OCI-LY1 (cell line): ENCODE measurements at regions not wholly inside any gene's neighbourhood (a gene's known extent, or its start where the extent isn't known, plus 50 kb on each side); places are given as distances from the start of the nearest gene placed in this dataset.
"Not testable (repeated sequence)": the region's sequence is repeated elsewhere in the genome, so short reads cannot be mapped to it uniquely, and the experiment has no call there.

ENCODE experiments used
- H2AFZ ChIP-seq: fragments of 200-600 bp; sonication (generic), shearing (Covaris generic); 2 replicates; pipeline ENCODE4 v1.6.0; 2014; ENCODE audit warnings: antibody characterized with exemption, mild to moderate bottlenecking, low read length
- H3F3A ChIP-seq: fragments of 200-600 bp; sonication (generic), shearing (Covaris generic); 2 replicates; pipeline ENCODE4 v1.6.0; 2014; ENCODE audit warnings: mild to moderate bottlenecking, antibody characterized with exemption, low read length, moderate library complexity; ENCODE audit not compliant: insufficient read depth
- H3K27ac ChIP-seq: fragments of 200-600 bp; sonication (generic); 2 replicates; pipeline ENCODE4 v1.5.1; 2014; ENCODE audit warnings: low read length, mixed run types, mild to moderate bottlenecking, low read depth; ENCODE audit not compliant: poor library complexity, severe bottlenecking
- H3K27me3 ChIP-seq: fragments of 200-600 bp; sonication (generic); 2 replicates; pipeline ENCODE4 v1.6.0; 2014; ENCODE audit warnings: antibody characterized with exemption, mild to moderate bottlenecking, low read length, moderate library complexity; ENCODE audit not compliant: insufficient read depth
- H3K36me3 ChIP-seq: fragments of 200-600 bp; sonication (generic); 2 replicates; pipeline ENCODE4 v1.6.1; 2014; ENCODE audit warnings: mild to moderate bottlenecking, antibody characterized with exemption, low read length, moderate library complexity, mixed read lengths; ENCODE audit not compliant: insufficient read depth
- H3K4me1 ChIP-seq: fragments of 200-600 bp; sonication (generic); 2 replicates; pipeline ENCODE4 v1.5.1; 2014; ENCODE audit warnings: mild to moderate bottlenecking, low read length, moderate library complexity; ENCODE audit not compliant: insufficient read depth, severe bottlenecking
- H3K4me2 ChIP-seq: fragments of 200-600 bp; sonication (generic), shearing (Covaris generic); 2 replicates; pipeline ENCODE4 v1.6.1; 2014; ENCODE audit warnings: low read length
- H3K4me3 ChIP-seq: fragments of 200-600 bp; sonication (generic); 2 replicates; pipeline ENCODE4 v1.5.1; 2014; ENCODE audit warnings: low read length, low read depth, mild to moderate bottlenecking, mixed read lengths; ENCODE audit not compliant: poor library complexity, severe bottlenecking
- H3K79me2 ChIP-seq: fragments of 200-600 bp; shearing (Covaris generic); 2 replicates; pipeline ENCODE4 v1.6.1; 2016; ENCODE audit warnings: mixed run types, low read length, mixed read lengths; ENCODE audit not compliant: insufficient read depth
- H3K9ac ChIP-seq: fragments of 200-600 bp; sonication (generic), shearing (Covaris generic); 2 replicates; pipeline ENCODE4 v1.6.1; 2014; ENCODE audit warnings: mild to moderate bottlenecking, low read length, mixed read lengths
- H3K9me2 ChIP-seq: fragments of 200-600 bp; sonication (generic), shearing (Covaris generic); 2 replicates; pipeline ENCODE4 v1.6.1; 2014; ENCODE audit warnings: low read depth, mild to moderate bottlenecking, low read length, mixed read lengths
- H3K9me3 ChIP-seq: fragments of 200-600 bp; shearing (Covaris generic); 2 replicates; pipeline ENCODE4 v1.6.1; 2014; ENCODE audit warnings: low read length, mixed read lengths
- H4K20me1 ChIP-seq: fragments of 200-600 bp; sonication (generic), shearing (Covaris generic); 2 replicates; pipeline ENCODE4 v1.6.0; 2016; ENCODE audit warnings: mild to moderate bottlenecking, low read length; ENCODE audit not compliant: insufficient read depth
- EZH2 ChIP-seq: fragments of 200-600 bp; sonication (generic), shearing (Covaris generic); IDR thresholded peaks from 2 replicates; pipeline ENCODE4 v1.8.0; 2017; ENCODE audit warnings: borderline replicate concordance, mixed run types, mild to moderate bottlenecking, antibody characterized with exemption, low read length, moderate library complexity, mixed read lengths
- TF ChIP-seq, protein P1 (sequence below): fragments of 200-600 bp; sonication (generic), shearing (Covaris generic); IDR thresholded peaks from 2 replicates; pipeline ENCODE4 v1.5.1; 2017; ENCODE audit warnings: mild to moderate bottlenecking, antibody characterized with exemption, low read length, moderate library complexity, mixed read lengths

- H3K4me2 ChIP-seq = no peak overlapping the region
- no peak overlapping the region for H3K4me3 ChIP-seq
- TF ChIP-seq, protein P1, sequence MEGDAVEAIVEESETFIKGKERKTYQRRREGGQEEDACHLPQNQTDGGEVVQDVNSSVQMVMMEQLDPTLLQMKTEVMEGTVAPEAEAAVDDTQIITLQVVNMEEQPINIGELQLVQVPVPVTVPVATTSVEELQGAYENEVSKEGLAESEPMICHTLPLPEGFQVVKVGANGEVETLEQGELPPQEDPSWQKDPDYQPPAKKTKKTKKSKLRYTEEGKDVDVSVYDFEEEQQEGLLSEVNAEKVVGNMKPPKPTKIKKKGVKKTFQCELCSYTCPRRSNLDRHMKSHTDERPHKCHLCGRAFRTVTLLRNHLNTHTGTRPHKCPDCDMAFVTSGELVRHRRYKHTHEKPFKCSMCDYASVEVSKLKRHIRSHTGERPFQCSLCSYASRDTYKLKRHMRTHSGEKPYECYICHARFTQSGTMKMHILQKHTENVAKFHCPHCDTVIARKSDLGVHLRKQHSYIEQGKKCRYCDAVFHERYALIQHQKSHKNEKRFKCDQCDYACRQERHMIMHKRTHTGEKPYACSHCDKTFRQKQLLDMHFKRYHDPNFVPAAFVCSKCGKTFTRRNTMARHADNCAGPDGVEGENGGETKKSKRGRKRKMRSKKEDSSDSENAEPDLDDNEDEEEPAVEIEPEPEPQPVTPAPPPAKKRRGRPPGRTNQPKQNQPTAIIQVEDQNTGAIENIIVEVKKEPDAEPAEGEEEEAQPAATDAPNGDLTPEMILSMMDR = no peak
- TF ChIP-seq EZH2 = no peak
These were observed 594.0 kb upstream of the LINC00305 start for GRCh38 chr18:64742898-64743297.

DNA sequence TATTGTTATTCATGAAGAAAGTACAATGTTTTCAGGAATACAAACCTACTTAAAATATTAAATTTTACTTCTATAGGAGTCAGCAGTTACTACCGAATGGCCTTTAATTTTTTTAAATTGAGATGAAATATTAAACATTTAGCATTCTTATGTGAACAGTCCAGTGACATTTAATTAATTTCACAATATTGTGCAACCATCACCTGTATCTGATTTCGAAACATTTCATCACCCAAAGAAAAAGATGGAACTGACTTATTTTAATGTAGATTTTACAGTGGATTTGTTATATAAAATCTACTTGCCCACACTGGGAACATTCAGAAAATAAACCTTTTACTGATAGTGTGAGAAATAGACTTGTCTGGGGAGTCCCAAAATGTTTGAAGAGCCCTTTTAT is 585.2 kb upstream of the LINC00305 start:
- Histone ChIP-seq H3K36me3 (no peaks in the 10 kb centered on the region), H3F3A (no peaks in the 10 kb centered on the region), H2AFZ (no peak overlapping the region), H3K4me2 (no peak overlapping the region), H3K4me1 (no peaks in the 10 kb centered on the region), H3K27me3 (no peaks in the 10 kb centered on the region), H3K27ac (no peak overlapping the region), H4K20me1 (no peaks in the 10 kb centered on the region), H3K9me2 (no peaks in the 10 kb centered on the region), H3K79me2 (no peaks in the 10 kb centered on the region), H3K4me3 (no peak overlapping the region), H3K9me3 (no peaks in the 10 kb centered on the region), H3K9ac (no peak overlapping the region)
- TF ChIP-seq EZH2 = no peak
- TF ChIP-seq, protein P1 = no peak

More at GRCh38 chr18:64742898-64743297, 594.0 kb upstream of the LINC00305 start:
- Histone ChIP-seq H3K36me3 (no peaks in the 10 kb centered on the region), H2AFZ (no peak overlapping the region), H3K79me2 (no peaks in the 10 kb centered on the region), H4K20me1 (no peaks in the 10 kb centered on the region), H3F3A (no peaks in the 10 kb centered on the region), H3K27me3 (no peaks in the 10 kb centered on the region), H3K27ac (no peak overlapping the region), H3K4me1 (no peaks in the 10 kb centered on the region), H3K9ac (no peak overlapping the region), H3K9me2 (no peaks in the 10 kb centered on the region), H3K9me3 (no peaks in the 10 kb centered on the region)

- H3K79me2 ChIP-seq, H3K36me3 ChIP-seq, H3K9ac ChIP-seq, H3F3A ChIP-seq, H2AFZ ChIP-seq, H3K4me1 ChIP-seq, H3K9me3 ChIP-seq, H3K4me2 ChIP-seq, H3K9me2 ChIP-seq, H4K20me1 ChIP-seq, H3K4me3 ChIP-seq, H3K27me3 ChIP-seq, H3K27ac ChIP-seq: not testable (repeated sequence)
These were observed 576.8 kb upstream of the LINC00305 start for GRCh38 chr18:64725657-64726056.

GRCh38 chr18:64720781-64721464 is 572.0 kb upstream of the LINC00305 start:
- Histone ChIP-seq H3K27me3 (no peaks in the 10 kb centered on the region), H2AFZ (no peak overlapping the region), H3K9me3 (no peaks in the 10 kb centered on the region), H3K9ac (no peak overlapping the region), H3K27ac (no peak overlapping the region), H3K4me3 (no peak overlapping the region), H3K4me1 (peaks cover 34% of the 10 kb centered on the region), H4K20me1 (no peaks in the 10 kb centered on the region), H3K79me2 (no peaks in the 10 kb centered on the region), H3K4me2 (no peak overlapping the region), H3K9me2 (no peaks in the 10 kb centered on the region), H3K36me3 (no peaks in the 10 kb centered on the region), H3F3A (no peaks in the 10 kb centered on the region)
- no peak for TF ChIP-seq EZH2
- TF ChIP-seq, protein P1 = no peak
